ENCODE measurements at regions not wholly inside any gene's neighbourhood (a gene's known extent, or its start where the extent isn't known, plus 50 kb on each side); places are given as distances from the start of the nearest gene placed in this dataset.

DNA sequence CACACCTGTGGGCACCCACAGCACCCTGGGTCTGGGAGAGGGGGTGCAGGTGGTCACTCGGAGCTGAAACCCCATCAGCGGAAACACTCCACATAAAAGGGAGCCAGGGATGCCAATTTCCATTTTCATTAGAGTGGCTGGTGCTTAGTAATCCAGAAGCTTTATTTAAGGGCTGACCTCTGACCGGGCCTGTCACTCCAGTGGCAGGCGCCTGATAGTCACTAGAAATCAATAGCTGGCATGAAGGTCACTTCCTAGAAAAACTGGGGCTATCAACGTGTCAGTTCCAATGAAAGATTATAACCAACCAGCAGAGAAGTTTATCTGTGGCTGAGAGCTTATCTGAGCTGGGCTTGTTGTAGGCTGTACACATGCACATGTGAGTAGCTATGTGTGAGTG is 333.7 kb upstream of the SKOR2 start:
- ATAC-seq (ENCODE audit: insufficient number of reproducible peaks, low FRiP score, low read depth): no peak
- H3K27me3 ChIP-seq (replicated peaks; ENCODE audit: insufficient read depth): no peaks in the 10 kb centered on the region
- no peak for TF ChIP-seq CTCF (IDR thresholded peaks at IDR 0.05)
- H3K9me3 ChIP-seq: no peaks in the 10 kb centered on the region
- H3K27ac ChIP-seq: no peak overlapping the region
- no peaks in the 10 kb centered on the region for H3K4me1 ChIP-seq (ENCODE audit: control insufficient read depth in 1 of 2, low read depth in 2 of 2)
- no peak for DNase-seq (ENCODE audit: low spot score)
- H3K4me3 ChIP-seq: no peak overlapping the region
- H3K36me3 ChIP-seq: no peaks in the 10 kb centered on the region

DNA sequence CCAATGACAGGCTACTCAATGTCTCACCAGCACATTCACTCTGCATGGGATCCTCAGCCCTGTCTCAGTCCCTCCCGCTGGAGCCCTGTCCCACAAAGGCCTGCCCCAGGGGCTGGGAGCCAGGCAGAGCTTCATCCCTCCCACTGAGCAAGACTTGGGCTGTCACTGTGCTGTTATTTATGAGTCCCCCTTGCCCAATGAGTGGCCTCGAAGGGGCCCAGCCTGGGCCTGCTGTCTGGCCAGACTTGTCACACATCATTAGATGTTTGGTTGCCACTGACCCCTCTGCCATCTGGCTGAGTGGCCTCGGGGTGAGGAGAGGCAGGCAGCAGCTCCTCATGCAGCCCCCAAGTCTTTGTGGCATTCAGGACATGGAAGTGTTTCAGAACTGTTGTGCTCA is 330.6 kb upstream of the SKOR2 start:
- Histone ChIP-seq H3K9me3 (no peaks in the 10 kb centered on the region), H3K36me3 (no peaks in the 10 kb centered on the region), H3K27ac (no peak overlapping the region), H3K4me1 (ENCODE audit: control insufficient read depth in 1 of 2, low read depth in 2 of 2) (no peaks in the 10 kb centered on the region), H3K27me3 (replicated peaks; ENCODE audit: insufficient read depth) (no peaks in the 10 kb centered on the region), H3K4me3 (no peak overlapping the region)
- TF ChIP-seq CTCF (IDR thresholded peaks at IDR 0.05): no peak
- ATAC-seq (ENCODE audit: insufficient number of reproducible peaks, low FRiP score, low read depth): no peak
- no peak for DNase-seq (ENCODE audit: low spot score)

DNA sequence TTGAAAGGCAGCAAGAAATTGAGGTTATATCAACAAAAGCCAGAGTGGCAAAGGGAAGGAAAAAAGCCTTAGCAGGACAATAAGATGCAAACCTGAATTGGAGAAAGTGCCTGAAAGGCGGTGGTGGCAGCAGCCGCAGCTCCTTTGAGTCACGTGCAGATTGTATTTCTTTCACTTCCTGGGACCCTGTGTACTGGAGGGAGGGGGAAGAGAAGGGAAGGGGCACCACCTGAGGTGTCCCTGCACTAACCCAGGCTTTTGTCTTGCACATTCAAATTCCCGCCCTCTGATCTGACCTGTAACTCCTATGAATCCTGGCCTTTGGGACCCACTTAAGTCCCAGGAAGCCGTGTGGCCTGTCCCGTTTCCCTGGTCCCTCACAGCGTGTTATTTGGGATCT is 326.1 kb upstream of the SKOR2 start:
- no peak for DNase-seq (ENCODE audit: low spot score)
- no peak overlapping the region for H3K27ac ChIP-seq
- no peak overlapping the region for H3K4me3 ChIP-seq
- H3K27me3 ChIP-seq (replicated peaks; ENCODE audit: insufficient read depth): no peaks in the 10 kb centered on the region
- no peaks in the 10 kb centered on the region for H3K4me1 ChIP-seq (ENCODE audit: control insufficient read depth in 1 of 2, low read depth in 2 of 2)
- H3K36me3 ChIP-seq: no peaks in the 10 kb centered on the region
- H3K9me3 ChIP-seq: no peaks in the 10 kb centered on the region
- no peak for TF ChIP-seq CTCF (IDR thresholded peaks at IDR 0.05)
- ATAC-seq (ENCODE audit: insufficient number of reproducible peaks, low FRiP score, low read depth): no peak

DNA sequence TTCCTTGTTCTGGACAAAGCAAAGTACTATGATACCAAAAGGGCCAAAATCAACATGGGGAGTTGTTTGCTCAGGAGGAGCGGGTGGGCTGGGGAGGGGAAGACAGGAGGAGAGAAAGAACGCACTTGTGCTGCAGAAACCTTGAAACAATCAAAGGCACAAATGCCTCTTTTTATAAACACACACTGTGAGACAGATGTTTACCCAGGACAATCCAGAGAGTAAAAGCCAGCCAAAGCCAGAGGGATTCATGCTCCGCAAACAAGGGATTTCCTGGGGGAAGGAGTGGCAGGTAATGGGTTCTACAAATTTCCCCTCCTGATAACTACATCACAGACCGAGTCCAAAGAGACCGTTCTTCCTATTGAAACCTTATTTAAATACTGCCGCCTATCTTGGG is 323.5 kb upstream of the SKOR2 start:
- H3K4me1 ChIP-seq (ENCODE audit: control insufficient read depth in 1 of 2, low read depth in 2 of 2): no peaks in the 10 kb centered on the region
- ATAC-seq (ENCODE audit: insufficient number of reproducible peaks, low FRiP score, low read depth) (no peak), DNase-seq (ENCODE audit: low spot score) (no peak)
- H3K9me3 ChIP-seq: no peaks in the 10 kb centered on the region
- H3K27ac ChIP-seq: no peak overlapping the region
- H3K27me3 ChIP-seq (replicated peaks; ENCODE audit: insufficient read depth): no peaks in the 10 kb centered on the region
- no peak for TF ChIP-seq CTCF (IDR thresholded peaks at IDR 0.05)
- no peaks in the 10 kb centered on the region for H3K36me3 ChIP-seq
- no peak overlapping the region for H3K4me3 ChIP-seq

DNA sequence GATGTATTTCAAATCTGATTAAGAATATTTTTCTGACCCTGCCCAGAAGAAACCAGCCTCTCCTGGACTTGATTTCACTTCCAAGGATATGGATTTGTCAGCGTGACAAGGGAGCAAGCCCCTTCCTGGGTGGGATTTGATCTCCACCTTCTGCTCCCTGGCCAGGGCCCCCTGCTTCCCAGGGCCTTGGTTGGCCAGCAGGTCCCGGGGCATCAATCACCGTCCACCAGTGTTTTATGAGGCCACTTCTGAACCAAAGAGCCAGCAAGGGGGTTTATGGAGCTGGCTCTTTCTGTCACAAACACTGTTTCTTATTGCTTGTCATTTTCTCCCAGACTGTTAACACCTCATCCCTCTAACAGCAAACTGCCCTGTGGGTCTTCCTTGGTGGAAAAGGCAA is 320.5 kb upstream of the SKOR2 start:
- no peaks in the 10 kb centered on the region for H3K9me3 ChIP-seq
- no peaks in the 10 kb centered on the region for H3K36me3 ChIP-seq
- H3K27me3 ChIP-seq (replicated peaks; ENCODE audit: insufficient read depth): no peaks in the 10 kb centered on the region
- DNase-seq (ENCODE audit: low spot score): no peak
- H3K4me3 ChIP-seq: no peak overlapping the region
- H3K27ac ChIP-seq: no peak overlapping the region
- H3K4me1 ChIP-seq (ENCODE audit: control insufficient read depth in 1 of 2, low read depth in 2 of 2): no peaks in the 10 kb centered on the region
- no peak for ATAC-seq (ENCODE audit: insufficient number of reproducible peaks, low FRiP score, low read depth)
- no peak for TF ChIP-seq CTCF (IDR thresholded peaks at IDR 0.05)

Data from thoracic aorta (tissue), 2 donors.